ENCODE measurements at regions not wholly inside any gene's neighbourhood (a gene's known extent, or its start where the extent isn't known, plus 50 kb on each side); places are given as distances from the start of the nearest gene placed in this dataset.

GRCh38 chr6:151709329-151709728 lies 98.2 kb upstream of the ESR1 start:
- Histone ChIP-seq H2AK9ac (replicated peaks; ENCODE audit: low read depth, low read length, poor library complexity) (no peak overlapping the region), H3K9ac (ENCODE audit: low read depth, low read length) (no peak overlapping the region), H2BK20ac (ENCODE audit: low read depth, low read length) (no peak overlapping the region), H4K5ac (ENCODE audit: low read depth, low read length) (no peak overlapping the region), H3K36me3 (ENCODE audit: control insufficient read depth, insufficient read depth, low read length) (no peaks in the 10 kb centered on the region), H3K4me3 (ENCODE audit: insufficient read depth, low read depth, low read length) (no peak overlapping the region), H3K4me2 (ENCODE audit: low read depth, low read length) (no peak overlapping the region), H3K79me1 (ENCODE audit: low read depth in 1 of 2, low read length in 2 of 2) (no peaks in the 10 kb centered on the region), H2BK15ac (ENCODE audit: low read depth, low read length) (no peak overlapping the region), H3K18ac (ENCODE audit: low read depth, low read length) (no peak overlapping the region), H3K14ac (replicated peaks; ENCODE audit: low read depth, low read length) (no peak overlapping the region), H2AK5ac (ENCODE audit: low read depth, low read length) (no peak overlapping the region), H3K4me1 (ENCODE audit: control insufficient read depth, insufficient read depth, low read length) (no peaks in the 10 kb centered on the region), H3K9me3 (ENCODE audit: control insufficient read depth, insufficient read depth, low read length) (no peaks in the 10 kb centered on the region), H2BK120ac (ENCODE audit: low read depth, low read length) (no peak overlapping the region), H3K23ac (ENCODE audit: low read depth, low read length) (no peak overlapping the region), H4K8ac (ENCODE audit: low read depth in 2 of 2, low read length in 2 of 2) (no peak overlapping the region), H2BK5ac (ENCODE audit: low read depth, low read length, poor library complexity, severe bottlenecking) (no peak overlapping the region), H4K20me1 (ENCODE audit: insufficient read depth, low read length) (no peaks in the 10 kb centered on the region), H4K91ac (ENCODE audit: insufficient read depth, low read depth, low read length) (no peak overlapping the region), H3K4ac (ENCODE audit: low read depth, low read length) (no peak overlapping the region), H2AFZ (replicated peaks; ENCODE audit: low read length, poor library complexity) (no peak overlapping the region), H3K27ac (ENCODE audit: insufficient read depth, low read length) (no peak overlapping the region), H3K56ac (ENCODE audit: extremely low read depth, insufficient read depth, low read length) (no peak overlapping the region), H3K9me1 (ENCODE audit: insufficient read depth, low read length) (no peaks in the 10 kb centered on the region), H3K27me3 (ENCODE audit: control insufficient read depth, insufficient read depth, low read length) (no peaks in the 10 kb centered on the region)
- no peak for TF ChIP-seq RCOR1 (IDR thresholded peaks at IDR 0.05; ENCODE audit: insufficient replicate concordance, low read length)
- ATAC-seq (ENCODE audit: low read depth) (no peak), DNase-seq (no peak)
- intact Hi-C loops (cut with micrococcal nuclease), result no loop called here
- WGBS, 2 experiments (ENCODE audit: extremely low coverage in 2 of 2, insufficient read length in 1 of 2), result no CpG with 5 or more reads among the region's 3 CpGs
- POLR2A ChIA-PET (ENCODE audit: unreplicated experiment), result no interaction called here
- dilution Hi-C loops (cut with HindIII; ENCODE audit: low sequenced_read_pairs, unreplicated experiment), result no loop called here
- CTCF ChIA-PET, result no interaction called here
- BruUV-seq (replicated peaks), result no TSS peak
- in situ Hi-C loops (cut with MboI; ENCODE audit: low sequenced_read_pairs), result no loop called here
